Fibroblast of lung (primary cell): ENCODE measurements at regions not wholly inside any gene's neighbourhood (a gene's known extent, or its start where the extent isn't known, plus 50 kb on each side); places are given as distances from the start of the nearest gene placed in this dataset.

Source experiments
- DNase-seq, 2 donors: peaks; one replicate each; pipeline versions ENCODE4 v3.0.0 to v3.0.0-alpha.2; 2010; ENCODE audit warnings: low read depth in 2 of 2
- H2AFZ ChIP-seq: 2 replicates; pipeline ENCODE4 v1.5.1; 2012; ENCODE audit warnings: low read length, control low read depth, inconsistent platforms
- H3K27ac ChIP-seq: 2 replicates; pipeline ENCODE4 v1.5.1; 2011; ENCODE audit warnings: low read length, control low read depth; ENCODE audit not compliant: insufficient read depth
- H3K27me3 ChIP-seq: 2 replicates; pipeline ENCODE4 v1.5.1; 2011; ENCODE audit warnings: mild to moderate bottlenecking, low read length; ENCODE audit not compliant: control insufficient read depth, insufficient read depth
- H3K36me3 ChIP-seq: 2 replicates; pipeline ENCODE4 v1.5.1; 2011; ENCODE audit warnings: low read length; ENCODE audit not compliant: control insufficient read depth, insufficient read depth
- H3K4me1 ChIP-seq: 2 replicates; pipeline ENCODE4 v1.5.1; 2011; ENCODE audit warnings: low read length; ENCODE audit not compliant: control insufficient read depth, insufficient read depth; ENCODE audit errors: extremely low read depth
- H3K4me2 ChIP-seq: 2 replicates; pipeline ENCODE4 v1.5.1; 2011; ENCODE audit warnings: low read length, control low read depth; ENCODE audit not compliant: insufficient read depth; ENCODE audit errors: extremely low read depth
- H3K4me3 ChIP-seq, 4 experiments: fragments of 200-600 bp in 1 of 4; sonication (generic) in 1 of 4; replicated peaks in 1 of 4; 2 replicates each; pipeline ENCODE4 v1.5.1; 2011 to 2016; ENCODE audit warnings: low read length in 4 of 4, low read depth in 3 of 4, mild to moderate bottlenecking in 3 of 4, control low read depth in 2 of 4, inconsistent platforms in 1 of 4, mixed read lengths in 1 of 4; ENCODE audit not compliant: insufficient read depth in 1 of 4; ENCODE audit errors: control extremely low read depth in 1 of 4
- H3K79me2 ChIP-seq: 2 replicates; pipeline ENCODE4 v1.5.1; 2012; ENCODE audit warnings: mild to moderate bottlenecking, low read length, inconsistent platforms; ENCODE audit not compliant: control insufficient read depth, insufficient read depth
- H3K9ac ChIP-seq: 2 replicates; pipeline ENCODE4 v1.5.1; 2011; ENCODE audit warnings: mild to moderate bottlenecking, low read length, control low read depth; ENCODE audit not compliant: insufficient read depth
- H3K9me3 ChIP-seq: 2 replicates; pipeline ENCODE4 v1.5.1; 2012; ENCODE audit warnings: low read depth, low read length; ENCODE audit not compliant: control insufficient read depth, insufficient read depth
- H4K20me1 ChIP-seq: 2 replicates; pipeline ENCODE4 v1.5.1; 2011; ENCODE audit warnings: low read length; ENCODE audit not compliant: control insufficient read depth, insufficient read depth; ENCODE audit errors: extremely low read depth
- EZH2 ChIP-seq: IDR thresholded peaks from 2 replicates; pipeline ENCODE4 v1.5.1; 2012; ENCODE audit warnings: low read length, control low read depth, mild to moderate bottlenecking; ENCODE audit errors: missing control alignments
- TF ChIP-seq, protein P1 (sequence below), 2 donors: IDR thresholded peaks in 1 of 2; conservative IDR thresholded peaks in 1 of 2; 1 replicate in 1 of 2; 2 replicates in 1 of 2; pipeline ENCODE4 v1.5.1; 2011 to 2012; ENCODE audit warnings: low read length in 2 of 2, control low read depth in 1 of 2, inconsistent platforms in 1 of 2, low read depth in 1 of 2, mild to moderate bottlenecking in 1 of 2

DNA sequence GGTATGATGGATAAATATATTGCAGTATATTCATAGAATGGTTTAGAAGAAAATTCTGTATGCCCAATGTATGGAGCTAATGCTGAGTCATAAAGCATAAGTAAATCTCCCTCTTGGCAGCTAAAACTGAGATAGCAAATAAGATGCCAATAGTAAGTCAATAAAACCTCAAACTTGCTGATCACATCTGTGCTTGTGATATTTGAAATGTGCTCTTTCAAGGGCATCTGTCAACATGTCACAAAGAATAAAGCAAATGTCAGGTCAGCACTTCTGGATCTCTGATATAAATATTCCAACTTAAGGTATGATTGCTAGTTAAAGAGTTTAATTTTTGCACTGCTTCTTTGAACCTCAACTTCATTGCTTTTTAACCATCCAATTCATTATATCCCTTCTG is 262.3 kb upstream of the EMCN start:
- Histone ChIP-seq H3K9ac (no peak overlapping the region), H3K9me3 (no peaks in the 10 kb centered on the region), H3K27me3 (no peaks in the 10 kb centered on the region), H2AFZ (no peak overlapping the region), H3K36me3 (no peaks in the 10 kb centered on the region), H3K79me2 (no peaks in the 10 kb centered on the region), H3K4me3 (no peak overlapping the region), H3K27ac (no peak overlapping the region), H3K4me2 (no peak overlapping the region), H4K20me1 (no peaks in the 10 kb centered on the region), H3K4me1 (no peaks in the 10 kb centered on the region)
- TF ChIP-seq EZH2 = no peak
- TF ChIP-seq, protein P1, sequence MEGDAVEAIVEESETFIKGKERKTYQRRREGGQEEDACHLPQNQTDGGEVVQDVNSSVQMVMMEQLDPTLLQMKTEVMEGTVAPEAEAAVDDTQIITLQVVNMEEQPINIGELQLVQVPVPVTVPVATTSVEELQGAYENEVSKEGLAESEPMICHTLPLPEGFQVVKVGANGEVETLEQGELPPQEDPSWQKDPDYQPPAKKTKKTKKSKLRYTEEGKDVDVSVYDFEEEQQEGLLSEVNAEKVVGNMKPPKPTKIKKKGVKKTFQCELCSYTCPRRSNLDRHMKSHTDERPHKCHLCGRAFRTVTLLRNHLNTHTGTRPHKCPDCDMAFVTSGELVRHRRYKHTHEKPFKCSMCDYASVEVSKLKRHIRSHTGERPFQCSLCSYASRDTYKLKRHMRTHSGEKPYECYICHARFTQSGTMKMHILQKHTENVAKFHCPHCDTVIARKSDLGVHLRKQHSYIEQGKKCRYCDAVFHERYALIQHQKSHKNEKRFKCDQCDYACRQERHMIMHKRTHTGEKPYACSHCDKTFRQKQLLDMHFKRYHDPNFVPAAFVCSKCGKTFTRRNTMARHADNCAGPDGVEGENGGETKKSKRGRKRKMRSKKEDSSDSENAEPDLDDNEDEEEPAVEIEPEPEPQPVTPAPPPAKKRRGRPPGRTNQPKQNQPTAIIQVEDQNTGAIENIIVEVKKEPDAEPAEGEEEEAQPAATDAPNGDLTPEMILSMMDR (conservative IDR thresholded peaks at IDR 0.05 in 1 of 2, IDR thresholded peaks at IDR 0.05 in 1 of 2; ENCODE audit: low read depth in 1 of 2, low read length in 2 of 2) = no peak
- DNase-seq = no peak

DNA sequence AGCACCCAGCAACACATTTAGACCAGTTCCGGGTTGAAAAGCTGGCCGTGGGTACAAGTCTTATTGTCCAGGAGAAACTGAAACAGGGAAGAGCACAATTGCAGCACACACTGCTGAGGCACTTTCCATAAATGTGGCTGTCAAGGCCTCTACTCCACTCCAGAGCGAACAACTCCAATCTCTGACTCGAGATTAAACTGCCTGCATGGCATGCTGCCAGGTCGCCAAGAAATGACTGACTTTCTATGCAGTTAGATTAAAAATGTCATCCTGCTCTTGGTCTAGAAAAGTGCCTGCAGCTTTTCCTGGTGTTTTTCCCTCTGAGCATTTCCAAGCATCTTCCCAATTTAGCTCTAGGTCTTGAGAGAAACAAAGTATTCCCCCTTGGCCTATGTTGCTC is 260.6 kb upstream of the EMCN start:
- Histone ChIP-seq H3K79me2 (no peaks in the 10 kb centered on the region), H4K20me1 (no peaks in the 10 kb centered on the region)

DNA sequence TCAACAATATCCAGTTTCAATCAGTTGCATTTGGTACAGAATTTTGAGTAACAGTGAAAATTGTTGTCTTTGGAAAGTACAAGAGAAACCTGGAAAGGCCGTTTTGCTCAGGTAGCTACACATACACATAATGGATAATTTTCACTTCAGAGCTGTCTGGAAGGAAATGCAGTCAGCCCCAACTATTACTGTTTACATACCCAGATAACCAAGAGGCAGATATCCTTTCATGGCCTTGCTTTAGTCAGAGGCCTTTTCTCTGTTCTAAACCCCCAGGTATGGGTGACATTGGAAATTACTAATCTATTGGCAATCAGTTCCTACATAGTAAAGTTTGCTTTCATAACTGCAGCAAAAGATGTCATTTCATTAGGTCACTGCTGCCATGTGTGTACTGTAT is 244.9 kb upstream of the EMCN start:
- H4K20me1 ChIP-seq = no peaks in the 10 kb centered on the region
- TF ChIP-seq, protein P1 (conservative IDR thresholded peaks at IDR 0.05 in 1 of 2, IDR thresholded peaks at IDR 0.05 in 1 of 2; ENCODE audit: low read depth in 1 of 2, low read length in 2 of 2) = no peak
- TF ChIP-seq EZH2 = no peak
- H3K9me3 ChIP-seq = no peaks in the 10 kb centered on the region
- no peaks in the 10 kb centered on the region for H3K36me3 ChIP-seq
- H3K4me1 ChIP-seq = no peaks in the 10 kb centered on the region
- no peak overlapping the region for H2AFZ ChIP-seq
- H3K4me2 ChIP-seq = no peak overlapping the region
- no peak overlapping the region for H3K27ac ChIP-seq
- no peaks in the 10 kb centered on the region for H3K79me2 ChIP-seq
- H3K9ac ChIP-seq = no peak overlapping the region
- DNase-seq = no peak
- no peaks in the 10 kb centered on the region for H3K27me3 ChIP-seq
- no peak overlapping the region for H3K4me3 ChIP-seq

More for the DNA sequence above, 260.6 kb upstream of the EMCN start:
- Histone ChIP-seq H3K9me3 (no peaks in the 10 kb centered on the region), H2AFZ (no peak overlapping the region), H3K27ac (no peak overlapping the region), H3K36me3 (no peaks in the 10 kb centered on the region), H3K4me1 (no peaks in the 10 kb centered on the region), H3K4me3 (no peak overlapping the region), H3K9ac (no peak overlapping the region), H3K27me3 (no peaks in the 10 kb centered on the region), H3K4me2 (no peak overlapping the region)
- DNase-seq = no peak
- TF ChIP-seq EZH2 = no peak
